Right ventricle myocardium inferior (tissue), 1 donor: ENCODE measurements at regions not wholly inside any gene's neighbourhood (a gene's known extent, or its start where the extent isn't known, plus 50 kb on each side); places are given as distances from the start of the nearest gene placed in this dataset.
A peak's percentile ranks its signal among the peaks of the same experiment; 100 is the strongest.

ENCODE experiments used
- ATAC-seq: fragments of 200-7000 bp; cut with Tn5 transposase; one replicate; pipeline ENCODE4 v1.9.1; 2020; ENCODE audit warnings: mild to moderate bottlenecking, moderate library complexity
- DNase-seq: peaks from one replicate; pipeline ENCODE4 v3.0.0; 2021; ENCODE audit errors: missing footprints
- intact Hi-C: fragments of 100-400 bp; cut with DNase I; formaldehyde crosslinking; loops from one replicate; pipeline ENCODE4 v1.11.0; 2022
- donor health status: DM: no; HTN: yes; CAD: no; lungs with severe emphysema.

DNA sequence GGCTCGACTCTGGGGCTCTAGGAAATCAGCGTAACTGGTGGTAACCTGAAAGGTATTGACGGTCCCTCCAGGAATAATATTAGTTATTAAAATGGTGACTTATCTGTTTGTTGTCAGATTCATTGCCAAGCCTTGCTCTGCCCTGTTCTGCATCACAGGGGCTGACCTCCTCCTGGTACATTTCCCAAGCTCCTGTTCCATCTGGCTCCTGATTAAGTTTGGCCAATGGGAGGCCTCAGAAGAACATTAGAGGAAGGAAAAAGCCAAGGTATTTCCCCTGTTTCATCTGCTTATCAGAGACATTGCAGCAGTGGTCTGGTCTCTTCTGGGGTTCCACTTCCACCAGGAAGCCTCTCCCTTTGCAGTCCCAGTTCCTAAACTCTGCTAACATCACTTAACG, 527.0 kb downstream of the TNS1 start:
- ATAC-seq (no peak), DNase-seq (no peak)
- intact Hi-C loops: no loop called here

DNA sequence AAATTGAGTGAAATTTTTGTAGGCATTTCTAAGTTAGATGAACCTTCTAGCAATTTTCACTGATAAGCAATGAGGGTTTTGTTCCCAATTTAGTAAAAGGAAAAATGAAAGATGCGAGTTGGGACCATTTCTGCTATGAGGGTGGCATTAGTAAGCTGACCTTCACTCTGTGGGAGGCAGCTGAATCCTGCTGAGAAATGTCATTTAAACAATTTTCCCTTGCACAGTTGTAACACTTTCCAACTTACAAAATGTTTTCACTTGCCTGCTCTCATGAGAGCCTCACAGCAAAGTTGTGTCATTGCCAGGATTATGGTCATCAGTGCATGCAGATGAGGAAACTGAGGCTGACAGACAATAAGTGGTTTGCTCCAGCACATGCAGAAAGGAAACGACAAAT, 527.7 kb downstream of the TNS1 start:
- no peak for ATAC-seq
- no peak for DNase-seq
- intact Hi-C loops: no loop called here

DNA sequence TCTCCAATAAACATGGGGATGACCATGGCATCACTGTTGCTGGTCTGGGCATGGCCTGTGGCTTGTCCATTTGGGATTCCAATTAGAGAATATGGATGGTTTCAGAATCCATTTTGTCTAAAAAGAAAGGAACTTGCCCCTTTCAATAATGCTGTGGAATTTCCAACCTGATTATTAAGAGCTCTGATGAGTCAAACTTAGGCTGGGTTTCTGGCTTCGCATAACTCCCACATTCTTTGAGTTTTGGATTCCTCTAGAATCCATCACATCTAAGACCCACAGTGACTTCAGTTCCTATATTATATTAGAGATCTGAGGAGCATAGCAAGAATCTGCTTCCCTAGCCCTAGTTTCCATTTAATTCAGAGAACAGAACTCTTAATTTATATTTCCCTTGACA, 531.5 kb downstream of the TNS1 start:
- intact Hi-C loops: no loop called here
- DNase-seq (no peak), ATAC-seq (no peak)

DNA sequence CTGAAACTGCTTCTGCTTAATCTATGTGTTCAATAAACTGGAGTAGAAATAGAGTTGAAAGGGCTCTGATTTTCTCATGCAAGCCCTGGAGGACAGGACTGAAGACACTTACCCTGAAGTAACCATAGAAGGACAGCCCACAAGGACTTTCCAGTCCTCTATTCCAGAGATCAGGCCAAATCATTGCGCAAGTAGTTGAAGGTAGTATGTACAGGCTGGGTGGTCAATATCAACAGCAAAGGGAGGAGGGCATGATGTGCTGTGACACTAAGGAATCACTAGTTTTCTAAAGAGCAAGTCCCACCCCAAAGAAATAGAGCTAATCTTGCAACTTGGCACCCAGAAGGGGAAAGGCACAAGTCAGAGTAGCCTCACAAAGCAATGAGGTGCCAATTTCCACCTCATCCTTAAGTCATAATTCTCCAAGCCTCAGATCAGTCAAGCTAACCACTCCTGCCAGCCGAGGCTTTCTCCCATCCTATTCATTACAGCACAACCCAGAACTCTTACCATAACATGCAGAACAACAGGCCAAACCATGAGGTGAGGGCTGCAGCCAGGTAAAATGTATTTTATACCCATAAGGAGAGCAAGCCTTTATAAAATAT, 533.5 kb downstream of the TNS1 start:
- intact Hi-C loops: no loop called here
- no peak for DNase-seq
- ATAC-seq: no peak

DNA sequence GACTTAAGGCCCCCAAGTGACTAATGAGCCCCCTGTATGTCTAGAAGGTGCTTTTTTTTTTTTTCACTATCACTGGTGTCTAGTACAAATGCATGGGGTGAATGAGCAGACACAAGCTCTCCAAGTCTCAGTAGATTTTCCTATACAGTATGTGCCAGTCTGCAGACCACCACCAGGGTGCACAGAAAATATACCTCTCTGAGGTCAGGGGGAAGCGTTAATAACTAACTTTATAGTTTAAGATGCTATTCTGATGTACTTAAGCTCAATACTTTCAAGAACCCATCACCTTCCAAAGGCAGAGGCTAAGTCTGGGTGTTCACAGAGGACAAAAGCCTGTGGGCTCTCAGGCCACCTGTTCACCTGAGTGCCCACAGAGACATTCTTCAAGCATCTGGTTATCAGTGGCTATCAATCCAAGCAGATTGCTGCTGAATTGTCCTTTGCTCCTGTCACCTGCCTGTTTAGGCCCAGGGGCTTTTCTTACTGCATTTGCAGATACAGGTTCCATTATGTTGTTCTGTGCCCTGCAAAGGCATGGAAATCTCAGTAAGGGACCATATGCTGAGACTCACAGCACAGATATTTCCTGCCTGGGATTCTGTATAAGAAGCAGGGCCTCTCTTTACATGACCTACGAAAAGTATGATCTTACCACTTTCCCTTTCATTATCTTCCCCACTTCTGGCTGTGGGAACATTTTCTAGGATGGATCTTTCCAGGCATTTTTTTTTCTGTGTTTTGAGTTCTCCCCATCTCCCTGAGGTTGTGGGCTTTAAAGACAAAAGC, 534.6 kb downstream of the TNS1 start:
- DNase-seq: no peak
- intact Hi-C loops: no loop called here
- no peak for ATAC-seq

DNA sequence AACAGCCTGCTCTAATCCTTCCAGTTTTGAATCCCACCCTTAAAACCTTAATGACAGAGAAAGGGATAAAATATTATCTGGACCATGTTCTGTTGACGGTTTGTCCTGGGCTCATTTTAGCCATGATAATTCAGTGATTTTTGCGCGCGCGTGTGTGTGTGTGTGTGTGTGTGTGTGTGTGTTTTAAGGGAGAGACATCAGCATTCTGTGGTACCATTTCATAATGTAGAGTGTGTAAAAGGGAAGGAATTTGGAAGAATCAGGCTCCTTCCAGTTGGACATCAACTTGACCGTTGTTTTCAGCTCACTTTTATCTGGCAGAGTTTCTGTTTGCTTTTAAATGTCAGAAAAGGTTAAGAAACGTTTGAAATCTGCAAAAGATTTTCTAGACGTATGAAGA, 535.5 kb downstream of the TNS1 start:
- DNase-seq: no peak
- no peak for ATAC-seq
- intact Hi-C loops: no loop called here

DNA sequence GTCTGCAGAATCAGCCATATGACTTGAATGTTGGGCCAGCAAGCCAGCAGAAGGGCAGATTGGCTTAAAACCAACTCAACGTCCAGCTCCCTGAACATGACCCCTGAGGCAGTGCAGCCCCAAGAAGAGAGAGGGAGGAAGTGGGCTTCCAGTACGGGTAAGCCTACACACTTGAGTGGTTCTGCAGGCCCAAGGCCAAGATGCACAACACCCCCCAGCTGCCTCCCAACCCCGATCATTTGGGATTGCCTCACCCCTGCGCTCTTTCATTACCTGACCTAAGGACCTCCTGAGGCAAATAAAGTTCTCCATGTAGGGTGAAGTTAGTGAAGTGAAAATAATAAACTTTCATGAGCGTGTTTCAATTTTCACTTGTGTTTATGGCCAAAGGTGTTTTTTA, 536.0 kb downstream of the TNS1 start:
- ATAC-seq: no peak
- intact Hi-C loops: no loop called here
- DNase-seq: no peak

DNA sequence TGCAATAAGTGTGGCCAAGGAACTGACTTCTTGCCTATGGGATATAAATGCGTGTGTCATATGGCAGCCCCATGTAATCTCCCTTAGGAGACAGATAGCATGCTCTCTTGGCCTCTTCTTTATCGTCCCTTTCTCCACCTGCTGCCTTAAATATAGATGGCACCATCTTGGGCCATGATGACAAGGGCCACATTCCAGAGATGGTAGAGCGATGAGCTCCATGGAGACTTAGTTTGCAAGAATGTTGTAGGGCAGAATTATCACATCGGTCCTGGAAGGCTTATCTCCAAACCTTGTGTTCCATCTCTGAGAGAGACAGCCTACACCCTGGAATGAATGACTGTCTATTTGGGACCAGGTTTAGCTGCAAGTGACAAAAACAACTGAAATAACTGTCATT, 536.7 kb downstream of the TNS1 start:
- intact Hi-C loops: no loop called here
- no peak for DNase-seq
- no peak for ATAC-seq

DNA sequence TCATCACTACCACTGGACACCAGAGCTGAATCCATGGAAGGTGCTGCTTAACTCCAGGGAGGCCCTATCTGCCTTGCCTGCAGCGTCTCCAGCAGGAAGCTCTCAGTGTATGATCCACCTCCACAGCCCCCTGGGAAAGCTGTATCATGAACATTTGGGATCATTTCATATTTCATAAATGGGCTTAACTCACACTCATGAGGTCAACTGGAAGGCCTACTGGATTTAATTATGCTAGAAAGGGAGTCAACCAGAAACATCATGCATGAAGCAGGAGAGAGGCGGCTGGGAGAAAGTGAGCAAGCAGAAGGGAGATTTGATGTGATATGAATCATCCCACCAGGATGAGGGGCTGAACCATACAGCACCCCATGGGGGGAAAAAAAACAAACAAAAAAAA, 537.7 kb downstream of the TNS1 start:
- ATAC-seq (no peak), DNase-seq (no peak)
- intact Hi-C loops: no loop called here

DNA sequence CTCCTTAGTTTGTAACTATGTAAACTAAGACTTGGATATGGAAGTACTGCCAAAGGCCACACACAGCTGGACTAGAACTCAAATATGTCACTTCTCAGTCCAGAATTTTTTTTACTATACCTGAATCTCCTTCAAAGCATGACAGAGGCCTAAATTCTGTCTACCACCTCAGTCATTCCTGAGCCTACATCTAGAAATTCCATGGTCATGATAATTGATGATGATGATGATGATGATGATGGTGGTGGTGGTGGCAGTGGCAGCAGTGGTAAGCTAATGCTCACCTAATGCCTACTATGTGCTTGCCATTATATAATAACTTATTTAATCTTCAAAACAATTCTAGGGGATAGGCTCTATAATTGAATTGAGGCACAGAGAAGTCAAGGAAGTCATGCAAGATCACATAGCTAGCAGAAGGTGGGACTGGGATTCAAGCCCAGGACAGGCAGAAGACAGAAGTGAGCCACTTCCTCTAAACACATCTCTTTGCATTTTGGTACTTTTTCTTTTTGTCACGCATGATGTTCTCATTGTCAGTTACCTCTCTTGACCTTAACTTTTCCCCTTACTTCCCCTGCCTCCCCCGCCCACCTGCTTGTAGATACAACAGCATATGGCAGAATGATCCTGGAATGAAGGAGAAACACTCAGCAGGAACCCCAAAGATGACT, 539.3 kb downstream of the TNS1 start:
- DNase-seq: no peak
- intact Hi-C loops: no loop called here
- ATAC-seq: no peak

DNA sequence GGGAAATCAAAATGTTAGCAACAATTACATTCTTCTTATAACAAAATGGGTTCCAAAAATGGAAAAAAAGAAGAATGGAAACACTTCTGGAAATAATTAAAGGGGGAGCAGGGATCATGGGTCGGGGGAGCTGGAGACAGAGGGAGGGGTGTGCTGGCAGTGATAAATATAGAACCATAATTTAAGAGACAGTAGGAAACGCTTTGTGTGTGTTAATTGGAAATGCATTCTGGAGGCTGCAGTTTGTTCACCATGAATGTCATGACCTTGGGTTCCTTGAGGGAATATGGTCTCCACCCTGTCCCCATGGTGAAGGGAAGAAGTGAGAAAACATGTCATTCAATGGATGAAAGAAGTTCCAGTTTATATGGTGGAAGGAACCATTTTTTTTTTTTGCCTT, 540.7 kb downstream of the TNS1 start:
- DNase-seq: no peak
- no peak for ATAC-seq
- intact Hi-C loops: no loop called here

DNA sequence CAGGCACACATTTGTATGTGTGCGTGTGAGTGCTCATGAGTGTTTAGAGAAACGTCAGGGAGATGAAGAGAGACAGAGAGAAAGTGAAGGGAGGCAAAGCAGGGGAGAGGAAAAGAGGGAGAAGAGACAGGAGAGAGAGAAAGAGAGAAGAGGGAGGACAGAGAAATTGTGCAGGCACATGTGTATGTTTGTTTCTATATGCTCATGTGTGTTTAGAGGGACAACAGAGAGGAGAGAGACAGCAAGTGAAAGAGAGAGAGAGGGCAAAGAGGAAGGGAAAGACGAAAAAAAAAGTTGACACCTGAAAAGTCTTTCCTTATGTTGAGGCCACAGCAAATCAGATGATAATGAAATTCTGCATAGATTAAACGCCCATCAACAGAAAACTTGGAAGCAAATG, 541.1 kb downstream of the TNS1 start:
- DNase-seq (no peak), ATAC-seq (no peak)
- intact Hi-C loops: no loop called here

DNA sequence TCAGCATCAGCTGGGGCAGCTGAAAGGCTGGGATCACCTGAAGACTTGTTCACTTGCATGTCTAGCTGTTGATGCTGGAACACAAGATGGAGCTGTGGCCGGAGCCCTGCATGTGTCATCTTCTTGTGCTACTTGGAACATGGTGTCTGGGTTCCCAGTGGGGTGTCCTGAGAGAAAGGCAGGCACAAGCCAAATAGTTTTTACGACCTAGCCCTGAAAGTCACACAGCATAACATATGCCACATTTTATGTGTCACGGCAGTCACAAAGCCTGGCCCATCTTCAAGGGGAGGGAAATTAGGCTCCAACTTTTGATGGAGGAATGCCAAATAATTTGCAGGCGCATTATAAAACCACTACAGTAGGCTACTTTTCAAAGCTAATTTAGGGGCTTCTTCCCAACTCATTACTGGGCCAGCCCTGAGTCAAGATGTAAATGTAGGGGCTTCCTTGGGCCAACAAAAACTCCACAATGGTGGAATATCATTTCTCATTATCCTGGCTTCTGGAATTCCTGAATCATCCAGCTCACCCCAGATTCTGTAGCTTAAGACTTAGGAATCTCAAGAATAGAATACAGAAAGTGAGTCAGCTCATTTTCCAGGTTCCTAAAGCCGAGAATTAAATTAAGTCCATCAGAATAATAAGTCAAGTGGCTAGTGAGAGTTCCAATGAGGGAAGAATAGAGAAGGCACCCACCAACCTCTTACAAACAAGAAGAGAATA, 543.0 kb downstream of the TNS1 start:
- DNase-seq: no peak
- no peak for ATAC-seq

DNA sequence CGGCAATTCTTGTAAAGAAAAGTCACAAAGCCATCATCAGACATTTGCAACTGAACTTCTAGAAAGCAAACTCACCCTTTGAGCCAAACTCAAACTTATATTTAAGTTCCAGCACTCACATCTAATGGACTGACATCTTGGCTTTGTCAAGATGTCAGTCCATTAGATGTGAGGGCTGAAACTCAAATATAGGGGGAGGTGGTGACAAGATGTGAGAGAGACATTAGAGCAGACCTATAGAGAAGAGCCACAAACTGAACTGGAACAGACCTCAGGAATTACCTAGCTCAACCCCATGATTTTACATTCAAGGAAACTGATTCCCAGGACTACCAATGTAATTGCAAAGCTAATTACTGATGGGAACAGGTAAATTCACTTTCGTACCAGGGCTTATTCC, 543.8 kb downstream of the TNS1 start:
- ATAC-seq (no peak), DNase-seq (no peak)
- intact Hi-C loops: no loop called here

More for the DNA sequence above, 543.0 kb downstream of the TNS1 start:
- intact Hi-C loops: no loop called here

DNA sequence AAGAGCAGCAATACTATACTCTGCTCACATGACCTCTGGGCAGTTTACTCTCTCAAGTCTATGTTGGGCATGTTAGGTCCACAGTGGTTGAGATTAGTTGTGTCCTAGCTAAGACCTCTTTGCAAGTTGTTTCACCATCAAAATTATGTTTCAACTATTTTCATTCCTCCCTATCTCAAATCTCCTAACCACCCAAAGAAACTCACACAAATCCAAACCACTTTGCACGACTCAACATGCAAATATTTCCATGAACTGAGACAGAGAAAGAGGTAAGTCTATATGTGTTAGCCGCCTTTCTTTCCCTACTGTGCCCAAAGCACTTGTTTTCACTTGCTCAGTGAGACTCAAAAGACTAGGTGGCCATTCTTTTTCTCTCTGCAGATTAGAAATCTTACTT, 546.8 kb downstream of the TNS1 start:
- intact Hi-C loops: no loop called here
- DNase-seq (no peak), ATAC-seq (no peak)

DNA sequence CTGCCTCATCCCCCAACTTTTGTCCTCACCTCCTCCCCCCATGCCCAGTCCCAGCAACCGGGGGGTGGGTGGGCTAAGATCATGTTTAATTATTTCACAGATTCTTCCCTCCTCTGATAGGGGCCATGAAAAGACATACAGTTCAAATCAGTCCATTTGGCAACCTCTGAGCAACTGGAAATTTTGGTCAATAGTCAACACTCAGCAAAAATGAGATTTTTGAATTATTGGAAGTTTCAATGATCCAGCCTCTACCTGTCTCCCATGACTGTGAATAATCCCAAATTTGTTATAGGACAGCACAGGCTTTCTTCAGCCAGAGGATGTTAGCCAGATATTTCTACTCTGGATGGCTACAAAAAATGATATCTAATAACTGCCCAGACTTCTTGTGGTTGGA, 549.9 kb downstream of the TNS1 start:
- ATAC-seq: no peak
- DNase-seq: no peak
- intact Hi-C loops: no loop called here

DNA sequence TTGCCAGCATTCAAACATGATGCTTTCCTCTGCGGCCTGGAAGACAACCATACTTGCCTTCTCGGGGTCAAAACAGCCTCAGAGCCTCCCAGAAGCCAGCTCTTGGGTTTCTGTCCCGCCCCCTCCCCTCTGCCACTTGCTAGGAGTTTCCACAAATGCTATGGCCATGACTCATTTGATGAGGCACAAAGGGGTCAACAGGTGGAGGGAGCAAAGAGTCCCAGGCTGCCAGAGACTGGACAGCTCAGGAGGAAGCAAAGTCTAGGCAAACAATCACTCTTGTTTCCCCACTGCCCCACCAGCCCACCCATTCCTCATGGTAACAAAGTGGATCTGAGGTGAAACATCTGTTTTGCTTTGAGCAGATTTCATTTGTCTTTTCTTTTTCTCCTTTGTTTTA, 551.1 kb downstream of the TNS1 start:
- no peak for ATAC-seq
- intact Hi-C loops: no loop called here

DNA sequence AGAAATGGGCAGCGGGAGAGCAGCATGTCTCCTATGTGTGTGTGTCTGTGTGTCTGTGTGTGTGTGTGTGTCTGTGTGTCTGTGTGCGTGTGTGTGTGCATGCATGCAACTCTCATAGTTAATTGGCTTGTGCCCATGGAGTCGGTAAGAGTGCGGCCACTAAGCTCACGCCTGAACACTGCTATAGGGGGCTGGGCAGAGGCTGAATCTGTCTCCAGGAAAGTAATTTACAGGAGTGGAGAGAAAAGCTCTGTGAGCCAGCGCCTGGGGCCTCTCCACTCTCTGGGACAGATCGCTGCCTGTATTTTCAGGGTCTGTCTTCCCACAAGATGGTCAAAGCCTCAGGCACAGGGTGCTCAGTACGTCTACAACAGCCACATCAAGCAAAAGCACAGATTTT, 553.4 kb downstream of the TNS1 start:
- DNase-seq: no peak
- ATAC-seq: no peak
- intact Hi-C loops: no loop called here

More for the DNA sequence above, 551.1 kb downstream of the TNS1 start:
- DNase-seq: no peak

DNA sequence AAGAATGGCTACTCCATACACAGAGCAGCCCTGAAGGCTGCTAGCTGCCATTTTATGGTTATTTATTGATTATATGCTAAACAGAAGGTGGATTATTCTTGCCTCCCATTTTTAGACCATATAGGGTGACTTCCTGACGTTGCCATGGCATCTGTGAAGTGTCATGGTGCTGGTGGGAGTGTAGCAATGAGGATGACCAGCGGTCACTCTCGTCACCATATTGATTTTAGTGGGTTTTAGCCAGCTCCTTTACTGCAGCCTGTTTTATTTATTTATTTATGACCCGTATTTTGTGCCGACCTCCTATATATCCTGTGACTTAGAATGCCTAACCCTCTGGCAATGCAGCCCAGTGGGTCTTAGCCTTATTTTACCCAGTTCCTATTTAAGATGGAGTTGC, 553.9 kb downstream of the TNS1 start:
- ATAC-seq (no peak), DNase-seq (no peak)
- intact Hi-C loops: no loop called here

DNA sequence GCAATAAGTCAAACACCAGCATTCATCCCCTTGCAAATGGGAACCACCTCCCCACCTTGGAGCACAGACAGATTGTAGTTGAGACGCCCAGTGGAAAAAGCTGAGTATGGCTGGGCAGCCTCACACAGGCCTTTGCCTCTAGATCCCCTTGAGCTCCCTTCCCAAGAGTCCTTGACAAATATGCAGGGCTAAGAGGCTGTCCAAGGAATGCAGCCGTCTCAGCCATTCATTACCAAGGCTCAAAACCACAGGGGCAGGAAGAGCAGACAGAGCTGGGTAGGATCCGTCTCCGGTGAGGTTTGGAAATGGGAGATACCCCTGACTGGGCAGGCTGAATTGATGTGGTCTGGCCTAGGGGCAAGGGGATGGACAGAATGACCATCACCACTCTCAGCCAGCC, 557.1 kb downstream of the TNS1 start:
- no peak for DNase-seq
- ATAC-seq: peak; percentile 42
- intact Hi-C loops: no loop called here
